ENCODE measurements at regions not wholly inside any gene's neighbourhood (a gene's known extent, or its start where the extent isn't known, plus 50 kb on each side); places are given as distances from the start of the nearest gene placed in this dataset.

DNA sequence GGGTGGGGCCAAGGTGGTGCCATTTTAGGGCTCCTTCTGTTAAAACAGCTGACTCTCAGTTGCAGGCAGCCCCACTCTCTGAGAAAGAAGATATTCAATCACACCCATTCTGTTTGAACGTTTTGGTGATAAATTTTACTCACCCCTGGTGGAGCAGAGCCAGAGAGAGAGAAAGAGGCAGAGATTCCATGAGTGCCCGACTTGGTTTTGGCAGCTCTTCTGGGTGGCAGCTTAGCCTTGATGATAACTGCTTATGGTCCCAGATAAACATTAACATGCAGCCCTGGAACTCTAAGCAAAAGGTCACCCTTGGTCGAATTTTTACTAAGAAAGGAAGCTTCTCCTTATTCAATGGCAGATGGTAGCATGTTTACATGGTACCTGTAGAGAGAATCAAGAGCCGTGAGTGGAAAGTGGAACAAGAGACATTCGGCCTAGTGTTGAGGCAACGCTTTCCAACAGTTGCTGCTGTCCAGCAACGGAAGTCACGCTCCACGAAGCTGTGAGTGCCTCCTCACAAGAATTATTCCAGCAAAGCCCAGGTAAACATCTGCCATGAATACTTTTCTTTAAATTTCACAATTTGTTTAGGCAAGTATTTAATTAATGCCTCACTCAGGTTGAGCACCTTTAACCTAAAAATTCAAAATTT lies 530.6 kb upstream of the ROBO2 start:
- TF ChIP-seq, protein P1, sequence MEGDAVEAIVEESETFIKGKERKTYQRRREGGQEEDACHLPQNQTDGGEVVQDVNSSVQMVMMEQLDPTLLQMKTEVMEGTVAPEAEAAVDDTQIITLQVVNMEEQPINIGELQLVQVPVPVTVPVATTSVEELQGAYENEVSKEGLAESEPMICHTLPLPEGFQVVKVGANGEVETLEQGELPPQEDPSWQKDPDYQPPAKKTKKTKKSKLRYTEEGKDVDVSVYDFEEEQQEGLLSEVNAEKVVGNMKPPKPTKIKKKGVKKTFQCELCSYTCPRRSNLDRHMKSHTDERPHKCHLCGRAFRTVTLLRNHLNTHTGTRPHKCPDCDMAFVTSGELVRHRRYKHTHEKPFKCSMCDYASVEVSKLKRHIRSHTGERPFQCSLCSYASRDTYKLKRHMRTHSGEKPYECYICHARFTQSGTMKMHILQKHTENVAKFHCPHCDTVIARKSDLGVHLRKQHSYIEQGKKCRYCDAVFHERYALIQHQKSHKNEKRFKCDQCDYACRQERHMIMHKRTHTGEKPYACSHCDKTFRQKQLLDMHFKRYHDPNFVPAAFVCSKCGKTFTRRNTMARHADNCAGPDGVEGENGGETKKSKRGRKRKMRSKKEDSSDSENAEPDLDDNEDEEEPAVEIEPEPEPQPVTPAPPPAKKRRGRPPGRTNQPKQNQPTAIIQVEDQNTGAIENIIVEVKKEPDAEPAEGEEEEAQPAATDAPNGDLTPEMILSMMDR (IDR thresholded peaks at IDR 0.05; ENCODE audit: insufficient read depth, low read length), result no peak
- TF ChIP-seq POLR2AphosphoS5 (IDR thresholded peaks at IDR 0.05; ENCODE audit: low read depth) (no peak), GABPA (IDR thresholded peaks at IDR 0.05; ENCODE audit: low read depth) (no peak), SPI1 (IDR thresholded peaks at IDR 0.05; ENCODE audit: borderline replicate concordance, low read depth) (no peak)
- TF ChIP-seq, protein P2, sequence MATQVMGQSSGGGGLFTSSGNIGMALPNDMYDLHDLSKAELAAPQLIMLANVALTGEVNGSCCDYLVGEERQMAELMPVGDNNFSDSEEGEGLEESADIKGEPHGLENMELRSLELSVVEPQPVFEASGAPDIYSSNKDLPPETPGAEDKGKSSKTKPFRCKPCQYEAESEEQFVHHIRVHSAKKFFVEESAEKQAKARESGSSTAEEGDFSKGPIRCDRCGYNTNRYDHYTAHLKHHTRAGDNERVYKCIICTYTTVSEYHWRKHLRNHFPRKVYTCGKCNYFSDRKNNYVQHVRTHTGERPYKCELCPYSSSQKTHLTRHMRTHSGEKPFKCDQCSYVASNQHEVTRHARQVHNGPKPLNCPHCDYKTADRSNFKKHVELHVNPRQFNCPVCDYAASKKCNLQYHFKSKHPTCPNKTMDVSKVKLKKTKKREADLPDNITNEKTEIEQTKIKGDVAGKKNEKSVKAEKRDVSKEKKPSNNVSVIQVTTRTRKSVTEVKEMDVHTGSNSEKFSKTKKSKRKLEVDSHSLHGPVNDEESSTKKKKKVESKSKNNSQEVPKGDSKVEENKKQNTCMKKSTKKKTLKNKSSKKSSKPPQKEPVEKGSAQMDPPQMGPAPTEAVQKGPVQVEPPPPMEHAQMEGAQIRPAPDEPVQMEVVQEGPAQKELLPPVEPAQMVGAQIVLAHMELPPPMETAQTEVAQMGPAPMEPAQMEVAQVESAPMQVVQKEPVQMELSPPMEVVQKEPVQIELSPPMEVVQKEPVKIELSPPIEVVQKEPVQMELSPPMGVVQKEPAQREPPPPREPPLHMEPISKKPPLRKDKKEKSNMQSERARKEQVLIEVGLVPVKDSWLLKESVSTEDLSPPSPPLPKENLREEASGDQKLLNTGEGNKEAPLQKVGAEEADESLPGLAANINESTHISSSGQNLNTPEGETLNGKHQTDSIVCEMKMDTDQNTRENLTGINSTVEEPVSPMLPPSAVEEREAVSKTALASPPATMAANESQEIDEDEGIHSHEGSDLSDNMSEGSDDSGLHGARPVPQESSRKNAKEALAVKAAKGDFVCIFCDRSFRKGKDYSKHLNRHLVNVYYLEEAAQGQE (IDR thresholded peaks at IDR 0.05; ENCODE audit: insufficient replicate concordance, low read depth), result no peak

GRCh38 chr3:76514836-76515235 lies 525.1 kb upstream of the ROBO2 start:
- TF ChIP-seq SPI1 (IDR thresholded peaks at IDR 0.05; ENCODE audit: borderline replicate concordance, low read depth) (no peak), GABPA (IDR thresholded peaks at IDR 0.05; ENCODE audit: low read depth) (no peak), POLR2AphosphoS5 (IDR thresholded peaks at IDR 0.05; ENCODE audit: low read depth) (no peak)
- TF ChIP-seq, protein P1 (IDR thresholded peaks at IDR 0.05; ENCODE audit: insufficient read depth, low read length), result no peak
- TF ChIP-seq, protein P2 (IDR thresholded peaks at IDR 0.05; ENCODE audit: insufficient replicate concordance, low read depth), result no peak
- DNase-seq (ENCODE audit: low read depth in 1 of 2, low spot score in 1 of 2), result no peak
- H3K27me3 ChIP-seq (ENCODE audit: insufficient read depth, poor library complexity, severe bottlenecking), result no peaks in the 10 kb centered on the region
- H3K27ac ChIP-seq (replicated peaks), result no peak overlapping the region
- no peak overlapping the region for H3K4me3 ChIP-seq (replicated peaks; ENCODE audit: insufficient read depth, low read length)

More for the DNA sequence above, 530.6 kb upstream of the ROBO2 start:
- no peaks in the 10 kb centered on the region for H3K27me3 ChIP-seq (ENCODE audit: insufficient read depth, poor library complexity, severe bottlenecking)
- no peak overlapping the region for H3K4me3 ChIP-seq (replicated peaks; ENCODE audit: insufficient read depth, low read length)
- no peak overlapping the region for H3K27ac ChIP-seq (replicated peaks)
- no peak for DNase-seq (ENCODE audit: low read depth in 1 of 2, low spot score in 1 of 2)

- Histone ChIP-seq H3K27ac (replicated peaks) (no peak overlapping the region), H3K27me3 (ENCODE audit: insufficient read depth, poor library complexity, severe bottlenecking) (no peaks in the 10 kb centered on the region), H3K4me3 (replicated peaks; ENCODE audit: insufficient read depth, low read length) (no peak overlapping the region)
- TF ChIP-seq, protein P2 (IDR thresholded peaks at IDR 0.05; ENCODE audit: insufficient replicate concordance, low read depth), result no peak
- TF ChIP-seq GABPA (IDR thresholded peaks at IDR 0.05; ENCODE audit: low read depth) (no peak), POLR2AphosphoS5 (IDR thresholded peaks at IDR 0.05; ENCODE audit: low read depth) (no peak), SPI1 (IDR thresholded peaks at IDR 0.05; ENCODE audit: borderline replicate concordance, low read depth) (no peak)
- TF ChIP-seq, protein P1 (IDR thresholded peaks at IDR 0.05; ENCODE audit: insufficient read depth, low read length), result no peak
- no peak for DNase-seq (ENCODE audit: low read depth in 1 of 2, low spot score in 1 of 2)
Observed at GRCh38 chr3:76523337-76523736, 516.6 kb upstream of the ROBO2 start.

Measured in HL-60 (cell line).